PC-3 (cell line): ENCODE measurements at regions not wholly inside any gene's neighbourhood (a gene's known extent, or its start where the extent isn't known, plus 50 kb on each side); places are given as distances from the start of the nearest gene placed in this dataset.

ENCODE experiments used
- ATAC-seq: fragments of 200-7000 bp; cut with Tn5 transposase; 2 replicates; pipeline ENCODE4 v1.9.1; 2020; ENCODE audit warnings: mild to moderate bottlenecking, moderate library complexity
- BruUV-seq: library from RNA; stranded (reverse); fragments of 400-500 nt; replicated peaks from 2 replicates; lab custom pipeline; 2021; lab: Mats Ljungman, UMichigan
- CTCF ChIA-PET: fragments of 300-600 bp; sonication (Branson Sonifier 250); formaldehyde crosslinking; loops from one replicate; lab custom pipeline; 2022; ENCODE audit warnings: antibody characterized with exemption; lab: Charles Lee
- POLR2A ChIA-PET: fragments of 300-600 bp; sonication (Branson Sonifier 250); formaldehyde crosslinking; loops from one replicate; lab custom pipeline; 2022; ENCODE audit warnings: antibody characterized with exemption; ENCODE audit not compliant: unreplicated experiment; lab: Charles Lee
- DNase-seq: peaks from one replicate; pipeline ENCODE4 v3.0.0-alpha.2; 2015
- H2AFZ ChIP-seq: fragments of 300-600 bp; sonication (generic); 2 replicates; pipeline ENCODE4 v1.6.0; 2016; ENCODE audit warnings: antibody characterized with exemption, low read length
- H3F3A ChIP-seq: fragments of 300-600 bp; sonication (generic); one replicate; pipeline ENCODE4 v1.6.0; 2017; ENCODE audit warnings: antibody characterized with exemption, low read length, control low read depth, mild to moderate bottlenecking; ENCODE audit not compliant: unreplicated experiment
- H3K27ac ChIP-seq: fragments of 300-600 bp; sonication (generic); 2 replicates; pipeline ENCODE4 v1.5.1; 2016; ENCODE audit warnings: mild to moderate bottlenecking, low read length
- H3K27me3 ChIP-seq: fragments of 300-600 bp; sonication (generic); 2 replicates; pipeline ENCODE4 v1.6.1; 2016; ENCODE audit warnings: low read length, mixed read lengths
- H3K36me3 ChIP-seq: fragments of 300-600 bp; sonication (generic); 2 replicates; pipeline ENCODE4 v1.6.1; 2016; ENCODE audit warnings: low read depth, mixed run types, low read length, mixed read lengths
- H3K4me1 ChIP-seq: fragments of 300-600 bp; sonication (generic); 2 replicates; pipeline ENCODE4 v1.5.1; 2016; ENCODE audit warnings: low read length; ENCODE audit not compliant: insufficient read depth
- H3K4me2 ChIP-seq: fragments of 300-600 bp; sonication (generic); 2 replicates; pipeline ENCODE4 v1.6.0; 2016; ENCODE audit warnings: low read length
- H3K4me3 ChIP-seq: fragments of 300-600 bp; sonication (generic); 2 replicates; pipeline ENCODE4 v1.5.1; 2016; ENCODE audit warnings: mild to moderate bottlenecking, low read length, mixed read lengths
- H3K79me2 ChIP-seq: fragments of 300-600 bp; sonication (generic); 2 replicates; pipeline ENCODE4 v1.6.1; 2017; ENCODE audit warnings: low read length, mixed read lengths
- H3K9ac ChIP-seq: fragments of 300-600 bp; sonication (generic); 2 replicates; pipeline ENCODE4 v1.6.0; 2016; ENCODE audit warnings: mild to moderate bottlenecking, low read length
- H3K9me2 ChIP-seq: fragments of 300-600 bp; sonication (generic); replicated peaks from 2 replicates; pipeline ENCODE4 v1.6.1; 2016; ENCODE audit warnings: mixed run types, low read length, mixed read lengths
- H3K9me3 ChIP-seq: fragments of 300-600 bp; sonication (generic); 2 replicates; pipeline ENCODE4 v1.6.1; 2016; ENCODE audit warnings: low read length, mixed read lengths
- H4K20me1 ChIP-seq: fragments of 300-600 bp; sonication (generic); 2 replicates; pipeline ENCODE4 v1.6.1; 2016; ENCODE audit warnings: low read length, mixed read lengths
- CTCF ChIP-seq: fragments of 300-600 bp; sonication (generic); conservative IDR thresholded peaks from 2 replicates; pipeline ENCODE4 v1.5.1; 2017; ENCODE audit warnings: antibody characterized with exemption, low read depth, mild to moderate bottlenecking, low read length
- EZH2 ChIP-seq: fragments of 300-600 bp; sonication (generic); IDR thresholded peaks from one replicate; pipeline ENCODE4 v1.6.1; 2017; ENCODE audit warnings: antibody characterized with exemption, mild to moderate bottlenecking, low read length; ENCODE audit not compliant: unreplicated experiment
- EZH2phosphoT487 ChIP-seq: fragments of 300-600 bp; sonication (generic); IDR thresholded peaks from 2 replicates; pipeline ENCODE4 v1.6.1; 2018; ENCODE audit warnings: mild to moderate bottlenecking, antibody characterized with exemption, low read length, borderline replicate concordance
- intact Hi-C: fragments of 100-400 bp; cut with micrococcal nuclease; formaldehyde crosslinking; loops from 2 replicates; pipeline ENCODE4 v1.9.0; 2023

GRCh38 chr11:69904974-69905535 lies 85.8 kb upstream of the FGF3 start:
- DNase-seq, result no peak
- no peak overlapping the region for H3K4me2 ChIP-seq
- CTCF ChIA-PET, result no interaction called here

GRCh38 chr11:69905611-69906452 lies 86.6 kb upstream of the FGF3 start:
- POLR2A ChIA-PET, result no interaction called here
- no peaks in the 10 kb centered on the region for H3K9me3 ChIP-seq
- no peaks in the 10 kb centered on the region for H3K9me2 ChIP-seq
- H3K4me1 ChIP-seq, result peaks cover 15% of the 10 kb centered on the region
- H3K36me3 ChIP-seq, result no peaks in the 10 kb centered on the region
- no peaks in the 10 kb centered on the region for H3K27me3 ChIP-seq
- H4K20me1 ChIP-seq, result no peaks in the 10 kb centered on the region
- H3F3A ChIP-seq, result no peaks in the 10 kb centered on the region
- no peak for DNase-seq
- no peak overlapping the region for H3K9ac ChIP-seq
- no peak overlapping the region for H3K27ac ChIP-seq
- intact Hi-C loops, result no loop called here
- BruUV-seq, result no TSS peak
- ATAC-seq, result no peak
- no peak overlapping the region; the same call in 1 of the 2 replicates for H3K4me2 ChIP-seq
- no peak overlapping the region for H2AFZ ChIP-seq
- no peaks in the 10 kb centered on the region for H3K79me2 ChIP-seq
- CTCF ChIA-PET, result interaction anchor here (0.6 kb wide), 1 partner anchor 56 kb away, joined by 3 read pairs; no protein-coding TSS in a partner anchor
- TF ChIP-seq CTCF (no peak), EZH2phosphoT487 (no peak), EZH2 (no peak)
- no peak overlapping the region for H3K4me3 ChIP-seq

More at GRCh38 chr11:69904974-69905535, 85.8 kb upstream of the FGF3 start:
- H3K9me3 ChIP-seq, result no peaks in the 10 kb centered on the region
- POLR2A ChIA-PET, result no interaction called here
- no peak overlapping the region for H2AFZ ChIP-seq
- BruUV-seq, result no TSS peak
- TF ChIP-seq EZH2phosphoT487, result no peak
- no peak for TF ChIP-seq CTCF
- TF ChIP-seq EZH2, result no peak
- H3K27me3 ChIP-seq, result no peaks in the 10 kb centered on the region
- H3K9me2 ChIP-seq, result no peaks in the 10 kb centered on the region
- peaks cover 20% of the 10 kb centered on the region for H3K4me1 ChIP-seq
- no peaks in the 10 kb centered on the region for H3K36me3 ChIP-seq
- H3K27ac ChIP-seq, result no peak overlapping the region
- no peak for ATAC-seq
- no peak overlapping the region for H3K9ac ChIP-seq
- H4K20me1 ChIP-seq, result no peaks in the 10 kb centered on the region
- no peaks in the 10 kb centered on the region for H3K79me2 ChIP-seq
- H3F3A ChIP-seq, result no peaks in the 10 kb centered on the region
- no peak overlapping the region for H3K4me3 ChIP-seq
- intact Hi-C loops, result no loop called here
